Esophagus squamous epithelium (tissue), 5 donors: ENCODE measurements at regions not wholly inside any gene's neighbourhood (a gene's known extent, or its start where the extent isn't known, plus 50 kb on each side); places are given as distances from the start of the nearest gene placed in this dataset.

ENCODE experiments used
- DNase-seq: peaks from one replicate; lab custom pipeline; 2025; lab: John Stamatoyannopoulos, UW
- H3K27ac ChIP-seq, 4 donors: fragments of 200-600 bp; sonication (generic); one replicate each; pipeline ENCODE4 v1.5.1; 2016 to 2019; ENCODE audit warnings: mild to moderate bottlenecking in 1 of 4
- H3K27me3 ChIP-seq, 4 donors: fragments of 200-600 bp; sonication (generic); 1 replicate in 3 of 4; 2 replicates in 1 of 4; pipeline versions ENCODE4 v1.5.1 to v1.6.0; 2017 to 2021; ENCODE audit warnings: antibody characterized with exemption in 1 of 4
- H3K36me3 ChIP-seq, 3 donors: fragments of 200-600 bp; sonication (generic); one replicate each; pipeline ENCODE4 v1.5.1; 2016 to 2019
- H3K4me1 ChIP-seq, 3 donors: fragments of 200-600 bp; sonication (generic); one replicate each; pipeline ENCODE4 v1.5.1; 2017 to 2019
- H3K4me3 ChIP-seq, 4 donors: fragments of 200-600 bp; sonication (generic); 1 replicate in 3 of 4; 2 replicates in 1 of 4; pipeline ENCODE4 v1.5.1; 2016 to 2019; ENCODE audit warnings: mild to moderate bottlenecking in 2 of 4, moderate library complexity in 1 of 4
- H3K9me3 ChIP-seq, 3 donors: fragments of 200-600 bp; sonication (generic); one replicate each; pipeline ENCODE4 v1.5.1; 2016 to 2019
- CTCF ChIP-seq, 6 experiments: fragments of 450-650 bp in 4 of 6; fragments of 200-600 bp in 2 of 6; sonication (generic) in 2 of 6; IDR thresholded peaks; one replicate each; pipeline ENCODE4 v1.5.1; 2016 to 2019; ENCODE audit warnings: antibody characterized with exemption in 6 of 6, mild to moderate bottlenecking in 4 of 6, moderate library complexity in 4 of 6
- POLR2A ChIP-seq, 4 donors: fragments of 450-650 bp; IDR thresholded peaks; one replicate each; pipeline ENCODE4 v1.6.1; 2017; ENCODE audit warnings: antibody characterized with exemption in 4 of 4, mild to moderate bottlenecking in 4 of 4, moderate library complexity in 3 of 4
- WGBS, 2 donors: methylation state at CpG; one replicate each; pipeline ENCODE4 v1.1.5; 2018; 5-methylcytosine and 5-hydroxymethylcytosine counted together
- intact Hi-C: fragments of 100-400 bp; cut with DNase I; formaldehyde crosslinking; loops from one replicate; pipeline ENCODE4 v1.15.0; 2022
- donor health status: DM: yes; HTN: yes; CAD: no.

GRCh38 chr13:57925751-57926150 is 294.2 kb downstream of the PCDH17 start:
- Histone ChIP-seq H3K27me3 (no peaks in the 10 kb centered on the region), H3K9me3 (no peaks in the 10 kb centered on the region), H3K4me1 (no peaks in the 10 kb centered on the region), H3K4me3 (no peak overlapping the region), H3K27ac (no peak overlapping the region), H3K36me3 (no peaks in the 10 kb centered on the region)
- DNase-seq: no peak
- 38 to 40% methylated on average over 2 of the region's 2 CpGs for WGBS, 2 donors
- intact Hi-C loops: no loop called here
- TF ChIP-seq CTCF (IDR thresholded peaks at IDR 0.05) (no peak), POLR2A (IDR thresholded peaks at IDR 0.05) (no peak)

GRCh38 chr13:57932061-57932460 is 300.5 kb downstream of the PCDH17 start:
- Histone ChIP-seq H3K27ac (no peak overlapping the region), H3K36me3 (no peaks in the 10 kb centered on the region), H3K4me3 (no peak overlapping the region), H3K4me1 (no peaks in the 10 kb centered on the region), H3K27me3 (no peaks in the 10 kb centered on the region), H3K9me3 (no peaks in the 10 kb centered on the region)
- no peak for TF ChIP-seq CTCF (IDR thresholded peaks at IDR 0.05)
- no peak for TF ChIP-seq POLR2A (IDR thresholded peaks at IDR 0.05)
- no peak for DNase-seq
- WGBS, 2 donors: 80 to 87% methylated on average over 1 of the region's 1 CpG
- intact Hi-C loops: no loop called here

- Histone ChIP-seq H3K4me3 (no peak overlapping the region), H3K36me3 (no peaks in the 10 kb centered on the region), H3K4me1 (no peaks in the 10 kb centered on the region), H3K9me3 (no peaks in the 10 kb centered on the region), H3K27me3 (no peaks in the 10 kb centered on the region), H3K27ac (no peak overlapping the region)
- no peak for TF ChIP-seq POLR2A (IDR thresholded peaks at IDR 0.05)
- TF ChIP-seq CTCF (IDR thresholded peaks at IDR 0.05): no peak
- DNase-seq: no peak
- intact Hi-C loops: no loop called here
- 64 to 96% methylated on average over 1 of the region's 1 CpG for WGBS, 2 donors
These were observed 302.1 kb downstream of the PCDH17 start for GRCh38 chr13:57933606-57934005.

GRCh38 chr13:57935965-57936364 is 304.4 kb downstream of the PCDH17 start:
- TF ChIP-seq POLR2A (IDR thresholded peaks at IDR 0.05) (no peak), CTCF (IDR thresholded peaks at IDR 0.05) (no peak)
- intact Hi-C loops: no loop called here
- no peak overlapping the region for H3K27ac ChIP-seq
- H3K9me3 ChIP-seq: no peaks in the 10 kb centered on the region
- WGBS, 2 donors: 60 to 75% methylated on average over 3 of the region's 3 CpGs
- H3K4me1 ChIP-seq: no peaks in the 10 kb centered on the region
- no peaks in the 10 kb centered on the region for H3K27me3 ChIP-seq
- no peaks in the 10 kb centered on the region for H3K36me3 ChIP-seq
- H3K4me3 ChIP-seq: no peak overlapping the region
- DNase-seq: no peak

- intact Hi-C loops: no loop called here
- H3K4me3 ChIP-seq: no peak overlapping the region
- H3K4me1 ChIP-seq: no peaks in the 10 kb centered on the region
- H3K9me3 ChIP-seq: peaks cover 0 to 9% (median 0%) of the 10 kb centered on the region in 3 donors
- TF ChIP-seq POLR2A (IDR thresholded peaks at IDR 0.05) (no peak), CTCF (IDR thresholded peaks at IDR 0.05) (no peak)
- WGBS, 2 donors: 12 to 29% methylated on average over 1 of the region's 1 CpG
- H3K36me3 ChIP-seq: no peaks in the 10 kb centered on the region
- no peak overlapping the region for H3K27ac ChIP-seq
- H3K27me3 ChIP-seq: no peaks in the 10 kb centered on the region
- DNase-seq: no peak
These were observed 314.8 kb downstream of the PCDH17 start for GRCh38 chr13:57946361-57946760.
